CD14-positive monocyte (primary cell): ENCODE measurements at regions not wholly inside any gene's neighbourhood (a gene's known extent, or its start where the extent isn't known, plus 50 kb on each side); places are given as distances from the start of the nearest gene placed in this dataset.
"Not testable (repeated sequence)": the region's sequence is repeated elsewhere in the genome, so short reads cannot be mapped to it uniquely, and the experiment has no call there.

Experiments
- DNase-seq, 3 donors: peaks; one replicate each; pipeline ENCODE4 v3.0.0-alpha.2; 2011 to 2022
- H2AFZ ChIP-seq: 2 replicates; pipeline ENCODE4 v1.6.0; 2012; ENCODE audit warnings: mild to moderate bottlenecking, low read depth, low read length, inconsistent platforms; ENCODE audit not compliant: insufficient read depth, poor library complexity, severe bottlenecking
- H3K27ac ChIP-seq, 2 donors: 1 replicate in 1 of 2; 2 replicates in 1 of 2; pipeline ENCODE4 v1.5.1; 2012 to 2013; ENCODE audit warnings: low read length in 2 of 2, control low read depth in 1 of 2, inconsistent platforms in 1 of 2, low read depth in 1 of 2, mild to moderate bottlenecking in 1 of 2
- H3K27me3 ChIP-seq, 2 donors: one replicate each; pipeline versions ENCODE4 v1.6.0 to v1.6.1; 2011 to 2013; ENCODE audit warnings: low read length in 2 of 2; ENCODE audit not compliant: control insufficient read depth in 2 of 2, insufficient read depth in 2 of 2
- H3K36me3 ChIP-seq, 2 donors: replicated peaks in 1 of 2; 1 replicate in 1 of 2; 2 replicates in 1 of 2; pipeline versions ENCODE4 v1.5.1 to v1.6.1; 2012 to 2013; ENCODE audit warnings: low read length in 2 of 2, control low read depth in 1 of 2, inconsistent platforms in 1 of 2, mild to moderate bottlenecking in 1 of 2; ENCODE audit not compliant: insufficient read depth in 2 of 2, control insufficient read depth in 1 of 2
- H3K4me1 ChIP-seq, 2 donors: 1 replicate in 1 of 2; 2 replicates in 1 of 2; pipeline versions ENCODE4 v1.5.1 to v1.6.1; 2012 to 2013; ENCODE audit warnings: low read length in 2 of 2, control low read depth in 1 of 2, inconsistent platforms in 1 of 2, mild to moderate bottlenecking in 1 of 2, moderate library complexity in 1 of 2; ENCODE audit not compliant: insufficient read depth in 2 of 2, control insufficient read depth in 1 of 2
- H3K4me2 ChIP-seq: replicated peaks from 2 replicates; pipeline ENCODE3; 2012; ENCODE audit warnings: low read length, moderate library complexity, mild to moderate bottlenecking; ENCODE audit not compliant: poor library complexity, severe bottlenecking; ENCODE audit errors: extremely low read depth
- H3K4me3 ChIP-seq, 3 experiments: fragments of 200-600 bp in 1 of 3; sonication (generic) in 1 of 3; replicated peaks in 1 of 3; 1 replicate in 2 of 3; 2 replicates in 1 of 3; pipeline ENCODE4 v1.5.1; 2011 to 2013; ENCODE audit warnings: low read length in 3 of 3, mild to moderate bottlenecking in 3 of 3, control low read depth in 2 of 3, low read depth in 2 of 3, inconsistent platforms in 1 of 3, moderate library complexity in 1 of 3
- H3K79me2 ChIP-seq: 2 replicates; pipeline ENCODE4 v1.6.0; 2012; ENCODE audit warnings: mild to moderate bottlenecking, control low read depth, inconsistent platforms, low read length, moderate library complexity; ENCODE audit not compliant: insufficient read depth
- H3K9ac ChIP-seq: 2 replicates; pipeline ENCODE4 v1.6.0; 2017; ENCODE audit warnings: low read length, mild to moderate bottlenecking; ENCODE audit not compliant: insufficient read depth, poor library complexity, severe bottlenecking
- H3K9me3 ChIP-seq, 2 donors: replicated peaks in 1 of 2; 1 replicate in 1 of 2; 2 replicates in 1 of 2; pipeline versions ENCODE4 v1.5.1 to v1.6.1; 2012 to 2013; ENCODE audit warnings: low read length in 2 of 2, control low read depth in 1 of 2; ENCODE audit not compliant: control insufficient read depth in 1 of 2, insufficient read depth in 1 of 2
- H4K20me1 ChIP-seq: 2 replicates; pipeline ENCODE4 v1.6.0; 2012; ENCODE audit warnings: mild to moderate bottlenecking, low read length, control low read depth, moderate library complexity; ENCODE audit not compliant: insufficient read depth
- H3K27ac Mint-ChIP-seq, 7 donors: one replicate each; pipeline ENCODE4 v1.8.0; 2020; ENCODE audit warnings: mild to moderate bottlenecking in 7 of 7, mixed read lengths in 7 of 7, moderate library complexity in 6 of 7, inconsistent platforms in 2 of 7
- H3K27me3 Mint-ChIP-seq, 3 donors: one replicate each; pipeline ENCODE4 v1.8.0; 2021 to 2022; ENCODE audit warnings: low read depth in 3 of 3, mild to moderate bottlenecking in 3 of 3, mixed read lengths in 3 of 3, moderate library complexity in 3 of 3, inconsistent platforms in 1 of 3
- H3K36me3 Mint-ChIP-seq, 2 donors: one replicate each; pipeline ENCODE4 v1.8.0; 2020; ENCODE audit warnings: mixed read lengths in 2 of 2, inconsistent platforms in 1 of 2, mild to moderate bottlenecking in 1 of 2
- H3K4me1 Mint-ChIP-seq: one replicate; pipeline ENCODE4 v1.8.0; 2020; ENCODE audit warnings: mild to moderate bottlenecking, mixed read lengths
- H3K4me3 Mint-ChIP-seq, 2 donors: one replicate each; pipeline ENCODE4 v1.8.0; 2020; ENCODE audit warnings: mild to moderate bottlenecking in 2 of 2, mixed read lengths in 2 of 2, moderate library complexity in 1 of 2
- H3K9me3 Mint-ChIP-seq, 7 donors: one replicate each; pipeline ENCODE4 v1.8.0; 2020 to 2022; ENCODE audit warnings: mixed read lengths in 7 of 7, mild to moderate bottlenecking in 6 of 7, moderate library complexity in 6 of 7, inconsistent platforms in 2 of 7
- WGBS: methylation state at CpG from one replicate; pipeline ENCODE4 v1.1.5; 2013; ENCODE audit warnings: missing lambda C conversion rate; ENCODE audit not compliant: insufficient coverage; 5-methylcytosine and 5-hydroxymethylcytosine counted together
- intact Hi-C, 2 donors: fragments of 100-400 bp; cut with micrococcal nuclease; formaldehyde crosslinking; loops; one replicate each; pipeline versions ENCODE4 v1.15.0 to v1.15.1; 2023
- TF ChIP-seq, protein P1 (sequence below): fragments of 200-600 bp; IDR thresholded peaks from one replicate; pipeline ENCODE4 v1.8.0; 2022; ENCODE audit warnings: antibody characterized with exemption, mild to moderate bottlenecking

DNA sequence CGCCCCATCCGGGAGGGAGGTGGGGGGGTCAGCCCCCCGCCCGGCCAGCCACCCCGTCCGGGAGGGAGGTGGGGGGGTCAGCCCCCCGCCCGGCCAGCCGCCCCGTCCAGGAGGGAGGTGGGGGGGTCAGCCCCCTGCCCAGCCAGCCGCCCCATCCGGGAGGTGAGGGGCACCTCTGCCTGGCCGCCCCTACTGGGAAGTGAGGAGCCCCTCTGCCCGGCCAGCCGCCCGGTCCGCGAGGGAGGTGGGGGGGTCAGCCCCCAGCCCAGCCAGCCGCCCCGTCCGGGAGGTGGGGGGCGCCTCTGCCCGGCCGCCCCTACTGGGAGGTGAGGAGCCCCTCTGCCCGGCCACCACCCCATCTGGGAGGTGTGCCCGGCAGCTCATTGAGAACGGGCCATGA lies 76.6 kb upstream of the MS4A8 start:
- H3K27ac Mint-ChIP-seq, intact Hi-C loops, H3K9ac ChIP-seq, H3K27ac ChIP-seq, H3K4me3 Mint-ChIP-seq, DNase-seq, H3K4me2 ChIP-seq, H3K27me3 Mint-ChIP-seq, H3K9me3 ChIP-seq, H3K36me3 Mint-ChIP-seq, H3K79me2 ChIP-seq, H4K20me1 ChIP-seq, H3K36me3 ChIP-seq, H3K27me3 ChIP-seq, H2AFZ ChIP-seq, H3K4me1 ChIP-seq, H3K4me3 ChIP-seq: not testable (repeated sequence)
- H3K4me1 Mint-ChIP-seq = peaks cover 11% of the 10 kb centered on the region
- H3K9me3 Mint-ChIP-seq = peaks cover 4 to 13% (median 8%) of the 10 kb centered on the region in 7 donors
- WGBS = 100% methylated on average over 1 of the region's 27 CpGs

DNA sequence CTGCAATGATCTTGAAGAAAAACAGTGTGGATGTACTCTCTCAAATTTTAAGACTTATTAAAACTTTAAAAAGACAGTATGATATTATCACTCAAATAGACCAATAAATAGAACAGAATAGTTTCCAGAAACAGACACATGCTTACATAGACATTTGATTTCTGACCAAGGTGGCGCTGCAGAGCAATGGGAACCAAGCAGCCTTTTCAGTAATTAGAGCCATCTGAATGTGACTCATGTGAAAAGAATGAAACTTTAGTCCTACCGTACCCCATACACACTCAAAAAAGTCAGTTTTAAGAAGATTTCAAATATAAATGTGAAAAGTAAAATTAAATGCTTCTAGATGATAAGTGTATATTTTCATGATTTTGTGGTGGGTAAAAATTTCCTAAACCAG lies 74.2 kb upstream of the MS4A8 start:
- H3K27ac Mint-ChIP-seq = no peak overlapping the region
- H2AFZ ChIP-seq = no peak overlapping the region
- no peak for DNase-seq

More for the DNA sequence above, 74.2 kb upstream of the MS4A8 start:
- H3K9ac ChIP-seq = no peak overlapping the region
- no peaks in the 10 kb centered on the region for H4K20me1 ChIP-seq
- H3K4me1 Mint-ChIP-seq = peaks cover 6% of the 10 kb centered on the region
- no peak overlapping the region for H3K4me3 ChIP-seq
- TF ChIP-seq, protein P1, sequence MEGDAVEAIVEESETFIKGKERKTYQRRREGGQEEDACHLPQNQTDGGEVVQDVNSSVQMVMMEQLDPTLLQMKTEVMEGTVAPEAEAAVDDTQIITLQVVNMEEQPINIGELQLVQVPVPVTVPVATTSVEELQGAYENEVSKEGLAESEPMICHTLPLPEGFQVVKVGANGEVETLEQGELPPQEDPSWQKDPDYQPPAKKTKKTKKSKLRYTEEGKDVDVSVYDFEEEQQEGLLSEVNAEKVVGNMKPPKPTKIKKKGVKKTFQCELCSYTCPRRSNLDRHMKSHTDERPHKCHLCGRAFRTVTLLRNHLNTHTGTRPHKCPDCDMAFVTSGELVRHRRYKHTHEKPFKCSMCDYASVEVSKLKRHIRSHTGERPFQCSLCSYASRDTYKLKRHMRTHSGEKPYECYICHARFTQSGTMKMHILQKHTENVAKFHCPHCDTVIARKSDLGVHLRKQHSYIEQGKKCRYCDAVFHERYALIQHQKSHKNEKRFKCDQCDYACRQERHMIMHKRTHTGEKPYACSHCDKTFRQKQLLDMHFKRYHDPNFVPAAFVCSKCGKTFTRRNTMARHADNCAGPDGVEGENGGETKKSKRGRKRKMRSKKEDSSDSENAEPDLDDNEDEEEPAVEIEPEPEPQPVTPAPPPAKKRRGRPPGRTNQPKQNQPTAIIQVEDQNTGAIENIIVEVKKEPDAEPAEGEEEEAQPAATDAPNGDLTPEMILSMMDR = no peak
- intact Hi-C loops = no loop called here
- no CpG with 5 or more reads among the region's 2 CpGs for WGBS
- no peaks in the 10 kb centered on the region for H3K27me3 Mint-ChIP-seq
- H3K36me3 ChIP-seq = no peaks in the 10 kb centered on the region
- no peak overlapping the region for H3K4me3 Mint-ChIP-seq
- peaks cover 4 to 13% (median 8%) of the 10 kb centered on the region in 7 donors for H3K9me3 Mint-ChIP-seq
- H3K27me3 ChIP-seq = no peaks in the 10 kb centered on the region
- no peaks in the 10 kb centered on the region for H3K36me3 Mint-ChIP-seq
- H3K4me1 ChIP-seq = no peaks in the 10 kb centered on the region
- H3K4me2 ChIP-seq = no peak overlapping the region
- H3K27ac ChIP-seq = no peak overlapping the region
- no peaks in the 10 kb centered on the region for H3K79me2 ChIP-seq
- H3K9me3 ChIP-seq = no peaks in the 10 kb centered on the region
